SH-SY5Y (cell line): ENCODE measurements at regions not wholly inside any gene's neighbourhood (a gene's known extent, or its start where the extent isn't known, plus 50 kb on each side); places are given as distances from the start of the nearest gene placed in this dataset.

Experiments used
- GATA2 ChIP-seq: IDR thresholded peaks from 2 replicates; pipeline ENCODE4 v1.6.1; 2011; ENCODE audit warnings: mild to moderate bottlenecking, low read depth, low read length
- GATA3 ChIP-seq: IDR thresholded peaks from 2 replicates; pipeline ENCODE4 v1.6.1; 2011; ENCODE audit warnings: low read depth, mild to moderate bottlenecking, low read length, moderate library complexity

DNA sequence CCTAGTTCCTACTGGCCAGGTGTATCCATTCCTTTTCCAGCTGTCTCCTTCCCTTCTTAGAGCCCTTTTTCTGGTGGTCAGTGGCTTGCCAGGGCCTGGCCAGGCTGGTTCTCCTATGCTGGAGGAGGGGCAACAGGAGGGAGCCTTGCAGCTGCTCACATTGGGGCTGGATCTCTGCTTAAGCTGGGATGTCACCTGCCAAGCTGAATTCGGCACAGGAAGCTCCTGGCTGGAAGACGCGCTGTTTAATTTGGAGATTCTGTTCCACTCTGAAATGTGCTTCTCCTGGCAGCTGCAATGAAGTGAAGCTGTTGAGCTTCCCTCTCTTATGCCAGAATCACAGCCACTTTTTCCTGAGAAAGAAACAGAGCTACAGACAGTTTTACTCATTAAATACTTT lies 56.0 kb upstream of the POU3F1 start:
- TF ChIP-seq GATA2 (no peak), GATA3 (no peak)

- no peak for TF ChIP-seq GATA3
- no peak for TF ChIP-seq GATA2
Measured at GRCh38 chr1:38101037-38101785, 54.6 kb upstream of the POU3F1 start.

DNA sequence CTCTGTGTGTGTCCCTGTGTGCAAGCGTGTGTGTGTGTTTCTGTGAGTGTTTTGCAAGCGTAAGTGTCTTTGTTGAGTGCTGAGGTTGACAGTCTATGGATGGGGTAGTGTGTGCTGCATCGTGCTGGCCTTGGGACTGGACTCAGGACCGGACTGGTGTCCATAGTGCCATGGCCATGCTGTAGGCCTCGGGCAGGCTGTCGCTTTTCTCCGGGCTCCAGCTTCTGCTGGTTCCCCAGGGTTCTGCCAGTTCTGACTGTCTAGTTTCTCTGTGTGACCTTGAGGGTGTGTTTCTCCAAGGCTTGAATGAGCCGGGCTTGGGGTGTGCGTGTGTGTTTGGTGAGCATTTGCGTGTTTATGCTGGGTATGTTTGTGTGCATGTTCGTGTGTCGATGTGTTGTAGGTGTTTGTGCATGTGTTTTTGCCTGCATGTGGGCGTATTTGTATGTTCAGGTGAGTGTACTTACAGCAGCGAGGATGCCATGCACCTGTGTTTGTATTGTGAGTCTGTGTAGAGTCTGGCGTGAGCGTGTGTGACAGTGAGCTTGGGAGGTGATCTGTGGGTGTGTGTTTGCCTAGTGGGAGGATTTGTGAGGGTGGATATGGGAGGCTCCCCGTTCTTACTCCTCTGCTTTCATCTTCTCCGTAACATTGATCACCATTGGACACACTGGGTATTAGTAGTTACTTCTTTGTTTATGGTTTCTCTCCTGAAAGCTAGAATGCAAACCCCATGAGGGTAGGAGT lies 51.7 kb upstream of the POU3F1 start:
- no peak for TF ChIP-seq GATA3
- no peak for TF ChIP-seq GATA2

DNA sequence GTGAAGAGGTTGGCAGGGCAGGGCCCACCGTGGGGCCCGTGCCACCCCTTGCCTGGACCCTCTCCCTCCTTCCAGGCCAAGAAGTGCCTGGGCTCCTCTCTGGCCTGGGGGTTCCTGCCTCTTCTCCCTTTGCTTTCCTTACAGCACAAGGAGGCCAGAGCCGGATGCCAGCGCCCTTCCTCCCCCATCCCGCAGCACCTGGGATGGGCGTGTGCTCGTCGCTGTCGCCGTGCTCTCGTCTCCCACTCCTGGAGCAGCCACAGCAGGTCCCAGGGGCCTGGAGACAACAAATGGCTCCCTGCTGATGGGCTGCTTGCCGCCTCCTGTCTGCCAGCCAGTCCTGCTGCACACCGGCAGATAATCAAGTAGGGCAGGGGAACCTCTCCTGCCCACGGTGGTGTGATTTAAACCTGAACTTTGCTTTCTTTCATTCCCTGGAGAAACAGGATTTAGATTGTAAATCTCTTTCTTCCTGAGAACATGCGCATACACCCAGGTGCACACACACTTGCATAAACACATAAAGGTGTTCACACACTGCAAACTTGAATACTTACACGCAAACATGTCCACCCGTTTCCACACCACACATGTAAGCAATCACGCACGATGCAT lies 50.8 kb upstream of the POU3F1 start:
- TF ChIP-seq GATA2 (no peak), GATA3 (no peak)
